T-helper 1 cell (primary cell): ENCODE measurements at regions not wholly inside any gene's neighbourhood (a gene's known extent, or its start where the extent isn't known, plus 50 kb on each side); places are given as distances from the start of the nearest gene placed in this dataset.

Experiments used
- DNase-seq, 5 donors: peaks; one replicate each; pipeline ENCODE4 v3.0.0-alpha.2; 2012 to 2020

DNA sequence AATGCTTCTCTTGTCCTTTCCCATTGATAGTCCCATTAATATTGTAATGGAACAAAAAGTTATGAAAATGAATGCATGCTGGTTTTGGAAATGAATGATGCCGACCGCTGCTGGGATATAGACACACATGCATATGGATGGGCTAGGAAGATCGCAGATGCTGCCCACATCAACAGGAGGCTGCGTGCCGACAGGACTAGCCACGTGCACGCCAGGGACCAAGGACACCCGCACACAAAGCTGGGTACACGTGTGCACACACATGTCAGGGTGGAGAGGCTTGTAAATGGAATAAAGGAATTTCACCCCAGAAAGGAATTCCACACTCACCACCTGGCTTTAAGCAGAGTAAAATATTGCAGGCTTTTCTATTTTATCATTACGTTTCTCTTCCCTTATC lies 153.8 kb upstream of the VASH1 start:
- no peak for DNase-seq

DNA sequence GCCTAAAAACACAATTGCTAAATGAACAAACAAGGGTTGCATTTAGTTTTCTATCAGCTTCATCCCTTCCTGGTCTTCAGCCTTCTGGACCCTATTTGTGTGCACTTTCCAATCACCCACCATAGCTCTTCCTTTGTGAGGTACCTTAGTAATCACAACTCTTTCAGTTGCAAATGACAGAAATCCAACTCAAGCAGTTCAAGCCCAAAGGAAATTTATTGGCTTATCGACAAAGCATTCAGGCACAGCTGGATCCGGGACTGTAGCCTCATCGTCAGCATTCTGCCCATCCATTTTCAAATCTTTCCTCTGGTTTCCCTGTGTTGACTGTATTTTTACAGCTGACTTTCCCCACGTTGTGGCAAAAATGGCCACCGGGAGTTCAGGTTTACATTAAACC lies 148.6 kb upstream of the VASH1 start:
- no peak for DNase-seq

DNA sequence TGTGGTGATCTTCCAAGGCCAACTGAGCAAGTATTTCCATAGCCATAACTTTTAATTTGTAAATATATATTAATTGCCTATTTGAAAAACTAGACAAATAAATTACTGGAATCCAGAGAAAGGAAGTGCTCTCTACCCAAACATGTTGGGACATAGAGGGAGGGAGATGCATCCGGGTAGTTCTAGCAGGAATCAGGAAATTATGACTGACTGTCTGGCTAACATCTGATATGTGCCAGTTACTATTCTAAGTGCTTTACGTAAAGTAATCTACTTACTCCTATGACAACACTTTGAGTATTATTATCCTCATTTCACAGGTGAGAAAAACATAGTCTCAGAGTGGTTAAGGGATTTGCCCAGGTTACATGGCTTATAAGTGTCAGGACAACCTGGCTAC lies 147.7 kb upstream of the VASH1 start:
- no peak for DNase-seq

DNA sequence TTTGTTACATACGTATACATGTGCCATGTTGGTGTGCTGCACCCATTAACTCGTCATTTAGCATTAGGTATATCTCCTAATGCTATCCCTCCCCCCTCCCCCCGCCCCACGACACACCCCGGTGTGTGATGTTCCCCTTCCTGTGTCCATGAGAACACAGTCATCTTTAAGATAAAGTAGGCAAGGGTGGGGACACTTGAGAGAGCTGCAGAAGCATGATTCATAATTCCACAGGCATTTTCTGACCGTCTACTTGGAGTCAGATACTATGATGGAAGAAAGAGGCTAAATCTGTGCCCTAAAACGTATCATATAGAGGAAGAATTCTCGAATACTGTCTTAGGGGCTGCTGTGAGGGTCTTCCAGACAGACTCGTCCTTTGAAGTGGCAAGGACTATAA lies 145.9 kb upstream of the VASH1 start:
- no peak for DNase-seq

DNA sequence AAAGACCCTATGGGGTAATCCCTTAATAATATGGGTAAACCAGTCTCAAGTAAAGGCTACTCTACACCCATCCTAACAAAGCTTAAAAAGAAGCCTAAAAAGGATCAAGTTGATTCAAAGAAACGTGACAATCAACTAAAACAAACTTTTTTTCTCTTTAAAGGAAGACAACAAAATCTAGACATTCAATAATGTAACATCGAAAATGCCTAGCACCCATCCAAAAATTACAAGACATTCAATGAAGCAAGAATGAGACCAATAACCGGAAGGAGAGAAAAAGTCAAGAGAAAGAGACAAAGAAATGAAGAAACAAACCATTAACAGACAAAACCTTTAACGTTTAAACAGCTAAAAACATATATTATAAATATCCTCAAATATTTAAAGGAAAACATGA lies 143.8 kb upstream of the VASH1 start:
- no peak for DNase-seq

DNA sequence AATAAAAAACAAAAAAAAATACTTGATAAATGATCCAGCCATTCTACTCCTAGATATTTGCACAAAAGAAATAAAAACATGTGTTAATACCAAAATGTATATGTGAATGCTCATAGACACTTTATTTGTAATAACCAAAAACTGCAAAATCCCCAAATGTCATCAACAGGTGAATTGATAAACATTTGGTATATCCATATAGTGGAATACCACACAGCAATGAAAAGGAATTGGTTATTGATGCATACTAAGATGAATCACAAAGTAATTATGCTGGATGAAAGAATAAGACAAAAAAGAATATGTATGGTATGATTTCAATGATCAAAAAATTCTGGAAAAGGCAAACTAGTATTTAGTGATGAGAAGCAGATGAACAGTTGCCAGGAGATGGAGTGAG lies 124.7 kb upstream of the VASH1 start:
- DNase-seq: no peak

DNA sequence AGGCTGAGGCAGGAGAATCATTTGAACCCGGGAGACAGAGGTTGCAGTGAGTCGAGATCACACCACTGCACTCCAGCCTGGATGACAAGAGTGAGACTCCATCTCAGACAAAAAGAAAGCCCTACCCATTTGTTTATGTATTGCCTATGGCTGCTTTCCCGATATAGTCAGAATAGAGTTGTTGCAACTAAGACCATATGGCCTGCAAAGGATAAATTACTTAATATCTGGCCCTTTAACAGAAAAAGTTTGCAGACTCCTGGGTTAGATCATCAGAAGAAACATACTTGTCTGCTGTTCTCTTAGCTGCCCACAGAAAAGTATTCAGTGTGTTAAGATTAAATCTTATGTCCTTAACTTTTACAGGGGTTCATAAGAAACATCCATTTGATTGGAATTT lies 122.4 kb upstream of the VASH1 start:
- DNase-seq: no peak

DNA sequence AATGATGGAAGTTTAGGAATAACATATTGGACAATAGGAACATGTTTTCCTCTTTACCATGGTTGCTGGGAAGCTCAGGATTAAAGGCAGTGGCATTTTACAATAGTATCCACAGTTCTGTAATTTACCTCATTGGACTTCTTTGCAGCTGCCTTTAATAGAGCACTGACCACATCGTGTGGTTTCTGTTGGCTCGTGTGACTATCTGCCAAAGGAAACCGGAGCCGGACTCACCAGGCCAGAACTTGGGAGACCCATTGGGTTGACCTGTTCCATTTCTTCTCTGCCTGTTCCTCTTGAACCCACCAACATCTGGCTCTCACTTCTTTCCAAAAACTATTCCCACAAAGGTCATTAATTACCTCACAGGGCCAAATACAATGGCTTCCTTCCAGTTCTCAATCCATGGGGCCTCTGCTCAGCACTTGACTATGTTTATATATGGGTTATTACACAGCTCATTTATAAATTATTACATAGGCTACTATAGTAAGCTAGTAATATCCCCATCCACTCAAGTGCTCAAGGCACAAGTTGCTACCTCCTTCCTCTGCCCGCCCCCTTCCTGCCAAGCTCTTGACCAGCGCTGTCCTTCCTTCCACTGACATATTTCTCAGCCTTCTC lies 121.5 kb upstream of the VASH1 start:
- no peak for DNase-seq

DNA sequence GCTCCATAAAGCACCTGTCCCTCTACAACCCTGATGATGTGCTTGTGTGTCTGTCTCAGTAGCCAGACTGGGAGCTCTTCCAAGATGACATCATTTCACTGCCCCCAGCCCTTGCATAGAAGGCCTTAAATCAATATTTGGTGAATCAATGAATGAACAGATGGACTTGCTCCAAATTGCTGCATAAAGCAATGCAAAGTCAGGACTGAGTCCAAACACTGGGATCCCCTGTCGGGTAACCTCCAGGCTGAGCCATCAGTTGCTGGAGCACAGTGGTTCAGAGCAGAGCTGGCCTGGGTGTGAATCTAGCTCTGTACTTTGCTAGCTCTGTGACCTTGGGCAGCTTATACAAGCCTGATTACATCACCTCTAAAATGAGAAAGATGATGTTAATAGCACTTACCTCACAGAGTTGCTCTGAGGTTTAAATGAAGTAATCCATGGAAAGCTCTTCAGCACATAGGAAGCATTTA lies 120.3 kb upstream of the VASH1 start:
- no peak for DNase-seq

DNA sequence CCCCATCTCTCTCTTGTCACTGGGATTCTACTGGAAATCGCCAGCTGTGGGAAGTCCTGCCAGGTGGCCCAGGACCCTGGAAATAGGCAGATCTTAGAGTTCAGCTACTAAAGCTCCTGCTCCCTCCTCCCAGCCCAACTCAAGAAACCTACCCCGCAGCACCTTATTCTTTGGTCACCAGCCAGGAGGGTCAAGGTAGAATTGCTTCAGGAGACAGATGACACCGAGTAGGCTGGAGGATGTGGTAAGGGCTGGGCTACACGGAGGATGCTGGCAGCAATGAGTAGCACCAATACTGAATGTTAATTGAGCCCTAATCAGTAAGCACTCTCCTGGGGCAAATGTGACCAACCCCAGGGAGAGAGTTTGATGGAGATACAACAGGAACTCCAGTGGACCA lies 119.7 kb upstream of the VASH1 start:
- DNase-seq: no peak

DNA sequence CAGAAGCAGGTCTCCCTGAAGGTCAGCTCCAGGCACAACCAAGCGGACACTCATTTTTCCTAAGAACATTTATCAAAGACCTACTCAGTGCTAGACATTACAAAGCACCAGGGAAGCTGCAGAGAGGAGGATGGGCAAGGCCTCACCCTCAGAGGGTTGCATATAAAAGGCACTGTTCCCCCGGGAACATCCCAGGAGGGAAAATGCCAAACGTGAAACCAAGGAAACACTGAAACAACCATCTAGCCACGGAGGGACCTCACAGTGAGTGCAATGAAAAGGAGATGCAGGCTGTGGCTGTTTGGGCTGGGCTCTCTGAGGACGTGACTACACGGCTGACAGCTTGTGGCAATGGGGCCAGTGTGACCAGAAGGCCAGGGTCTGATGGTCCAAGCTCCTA lies 117.4 kb upstream of the VASH1 start:
- no peak for DNase-seq

DNA sequence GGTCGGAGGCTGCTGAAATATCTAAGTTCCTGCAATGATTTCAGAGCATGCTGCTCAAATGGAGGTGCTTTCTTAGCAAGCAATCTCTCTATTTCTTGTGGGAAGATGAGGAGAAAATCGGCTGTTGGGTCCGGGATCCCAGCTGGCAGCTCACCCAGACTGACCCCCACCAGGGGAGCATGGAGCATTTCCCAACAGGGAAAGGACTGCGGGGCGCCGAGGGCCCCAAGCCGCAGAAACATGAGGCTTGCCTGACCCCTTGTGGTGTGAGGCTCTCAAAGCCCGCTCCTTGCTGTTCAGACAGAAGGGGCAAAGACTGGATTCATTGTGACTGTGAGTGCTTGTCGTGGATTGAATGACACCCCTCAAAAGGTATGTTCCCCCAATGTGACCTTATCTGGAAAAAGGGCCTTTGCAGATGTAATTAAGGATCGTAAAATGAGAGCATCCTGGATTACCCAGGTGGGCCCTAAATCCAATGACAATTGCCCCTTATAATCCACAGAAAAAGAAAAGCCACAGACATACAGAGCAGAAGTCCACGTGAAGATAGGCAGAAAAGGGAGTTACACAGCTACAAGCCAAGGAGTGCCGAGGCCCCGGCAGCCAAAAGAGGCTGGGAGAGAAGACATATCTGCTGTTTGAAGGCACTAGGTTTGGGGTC lies 116.3 kb upstream of the VASH1 start:
- no peak for DNase-seq

DNA sequence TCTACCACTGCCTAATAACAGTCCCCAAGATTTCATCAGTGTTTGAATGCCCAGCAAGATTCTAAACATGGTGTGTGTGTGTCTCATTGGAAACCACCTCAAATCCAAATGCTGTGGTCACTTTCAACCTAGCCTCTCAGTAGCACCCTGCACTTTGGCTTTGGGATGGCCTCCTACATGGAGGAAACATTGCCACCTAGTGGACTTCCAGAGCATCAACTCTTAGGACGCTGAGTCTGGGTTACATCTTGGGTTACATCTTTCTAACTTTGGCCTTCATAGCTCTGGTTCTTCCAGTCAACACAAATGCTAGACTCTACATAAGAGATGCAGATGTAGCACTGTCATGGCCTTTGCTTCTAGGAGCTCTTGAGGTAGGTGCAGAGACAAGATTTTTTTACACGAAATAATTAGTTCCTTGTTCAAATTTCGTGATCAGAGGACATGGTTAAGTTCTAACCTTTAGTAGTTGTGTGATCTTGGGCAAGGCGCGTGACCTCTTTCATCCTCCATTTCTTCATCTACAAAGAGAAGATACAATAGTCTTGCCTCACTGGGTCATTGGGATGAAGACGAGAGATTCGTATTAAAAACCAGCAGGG lies 113.5 kb upstream of the VASH1 start:
- DNase-seq: peak in 1 of 5 donors; percentile 22

DNA sequence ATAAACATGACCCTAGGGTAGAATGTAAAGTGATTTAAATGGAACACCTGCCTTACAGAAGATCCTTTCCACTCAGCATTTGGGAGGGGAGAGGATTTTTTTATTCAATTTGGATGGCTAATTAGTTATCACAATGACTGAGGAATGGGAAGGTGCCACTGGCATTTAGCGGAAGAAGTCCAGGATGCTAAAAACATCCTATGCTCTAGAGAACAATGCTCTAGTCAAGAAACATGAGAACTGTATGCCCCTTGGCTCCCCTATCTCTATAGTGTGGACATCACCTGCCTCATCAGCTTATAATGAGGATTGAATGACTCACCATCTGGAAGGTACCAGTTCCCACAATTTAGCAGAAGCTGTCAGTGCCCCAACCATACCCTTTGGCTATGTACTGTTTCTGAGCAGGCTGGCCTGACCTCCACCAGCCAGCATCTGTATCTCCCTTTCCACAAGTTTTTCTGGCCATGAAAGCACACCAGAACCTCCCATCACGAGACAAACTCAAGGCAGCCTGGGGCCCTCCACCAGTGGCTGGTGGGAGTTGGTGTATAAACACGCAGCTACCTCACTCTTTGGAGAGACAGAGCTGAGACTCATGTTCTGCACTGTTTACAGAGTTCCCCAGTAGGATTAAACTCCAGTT lies 109.7 kb upstream of the VASH1 start:
- DNase-seq: no peak

DNA sequence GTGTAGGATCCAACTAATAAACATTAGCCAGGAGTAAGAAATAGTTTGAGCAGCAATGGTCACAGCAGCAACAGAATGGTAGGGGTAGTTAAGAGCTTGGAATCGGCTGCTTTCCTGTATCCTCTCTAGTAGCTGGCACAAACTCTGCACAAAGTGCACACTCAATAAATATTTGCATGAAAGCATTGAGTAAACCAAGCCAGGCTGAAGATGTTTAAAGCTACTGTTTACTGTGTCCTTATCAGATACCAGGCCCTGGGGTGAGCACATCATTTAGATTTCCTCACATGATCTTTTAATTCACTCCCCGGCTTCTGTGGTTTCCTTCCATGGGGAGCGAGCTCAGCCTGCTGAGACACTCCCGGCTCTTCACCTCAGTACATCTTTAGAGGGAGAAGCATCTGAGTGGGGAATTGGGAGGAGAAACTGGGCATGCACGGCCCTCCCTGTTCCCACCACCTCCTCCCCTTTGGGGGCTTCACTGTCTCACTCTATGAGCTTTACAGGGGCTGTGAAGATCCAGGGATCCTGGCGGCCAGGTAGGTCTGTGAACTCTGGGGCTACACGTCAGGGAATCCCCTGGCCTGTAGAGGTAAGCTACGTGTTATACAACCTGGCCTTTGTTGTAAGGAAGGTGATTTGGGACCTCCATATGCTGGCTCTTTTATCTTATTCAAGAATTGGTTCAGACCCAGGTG lies 107.2 kb upstream of the VASH1 start:
- no peak for DNase-seq

DNA sequence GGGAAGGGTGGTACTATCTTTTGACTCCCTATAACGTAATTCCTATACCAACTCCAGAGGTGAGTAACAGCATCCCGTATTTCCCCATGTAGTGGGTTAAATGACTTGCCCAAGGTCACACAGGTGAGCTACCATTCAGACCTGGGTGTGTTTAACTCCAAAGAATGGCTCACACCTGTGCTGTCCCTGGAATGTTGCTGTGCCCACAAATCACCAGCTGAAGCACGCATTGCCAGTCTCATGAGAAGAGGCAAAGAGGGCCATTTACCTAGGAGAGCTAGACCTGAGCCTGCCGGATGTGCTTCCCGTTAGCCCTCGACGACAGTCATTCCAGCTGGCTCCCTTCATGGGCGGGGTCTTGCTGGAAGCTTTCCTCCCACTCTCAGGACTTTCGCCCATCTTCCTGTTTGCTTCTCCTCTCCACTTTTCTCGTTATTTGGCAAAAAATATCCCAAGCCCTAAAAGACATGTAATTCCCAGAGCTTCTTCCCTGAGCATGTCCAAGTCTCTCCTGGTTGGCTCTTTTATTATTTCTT lies 106.6 kb upstream of the VASH1 start:
- no peak for DNase-seq

DNA sequence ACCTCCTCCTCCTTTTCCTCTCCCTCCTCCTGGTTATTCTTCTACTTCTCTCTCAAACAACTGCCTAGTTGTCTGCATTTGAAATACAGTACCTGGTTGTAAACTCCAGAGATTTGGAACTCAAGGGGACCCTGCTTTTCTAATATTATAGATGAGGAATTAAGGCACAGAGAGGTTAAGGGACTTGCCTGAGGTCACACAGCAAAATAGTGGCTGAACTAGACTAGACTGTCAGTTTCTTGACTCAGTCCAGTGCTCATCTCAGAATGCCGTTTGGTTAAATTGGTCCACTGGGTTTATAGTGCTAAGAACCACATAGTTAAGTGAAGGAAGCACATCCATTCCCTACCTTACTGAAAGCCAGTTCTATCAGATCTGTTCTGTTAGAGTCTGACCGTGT lies 105.9 kb upstream of the VASH1 start:
- no peak for DNase-seq

DNA sequence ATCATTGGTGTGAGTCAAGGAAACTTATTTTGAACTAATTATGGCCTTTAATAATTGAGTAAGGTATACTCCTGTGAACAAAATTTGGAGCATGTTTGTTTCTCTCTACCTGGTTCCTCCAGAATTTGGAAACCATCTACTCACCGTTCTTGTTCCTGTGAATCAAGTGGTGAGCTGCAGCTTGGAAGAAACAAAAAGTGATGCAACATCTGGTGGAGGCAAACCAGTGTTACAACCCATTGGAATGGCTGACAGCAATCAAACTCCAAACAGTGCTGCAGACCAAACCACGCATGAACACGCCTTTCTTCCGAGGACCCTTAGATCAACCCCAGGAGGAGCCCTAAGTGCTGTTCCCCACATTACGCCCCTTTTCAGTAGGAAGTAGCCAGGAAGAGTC lies 104.7 kb upstream of the VASH1 start:
- no peak for DNase-seq

DNA sequence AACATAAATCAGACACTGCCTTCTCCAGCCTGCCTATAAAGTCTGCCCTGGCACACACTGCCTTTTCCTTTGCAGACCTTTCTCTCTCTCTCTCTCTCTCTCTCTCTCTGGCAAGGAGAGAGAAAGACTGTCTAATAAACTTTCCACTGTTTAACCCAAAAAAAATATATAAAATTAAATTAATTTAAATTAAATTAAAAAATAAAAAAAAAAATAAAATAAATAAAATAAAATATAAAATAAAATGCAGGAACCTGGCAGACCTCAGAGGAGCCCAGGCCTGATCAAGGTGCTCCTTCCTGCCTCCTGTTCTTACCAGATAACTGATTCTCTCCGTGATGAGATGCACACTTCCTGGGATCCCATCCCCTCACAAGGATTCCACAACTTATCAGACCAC lies 103.9 kb upstream of the VASH1 start:
- no peak for DNase-seq

DNA sequence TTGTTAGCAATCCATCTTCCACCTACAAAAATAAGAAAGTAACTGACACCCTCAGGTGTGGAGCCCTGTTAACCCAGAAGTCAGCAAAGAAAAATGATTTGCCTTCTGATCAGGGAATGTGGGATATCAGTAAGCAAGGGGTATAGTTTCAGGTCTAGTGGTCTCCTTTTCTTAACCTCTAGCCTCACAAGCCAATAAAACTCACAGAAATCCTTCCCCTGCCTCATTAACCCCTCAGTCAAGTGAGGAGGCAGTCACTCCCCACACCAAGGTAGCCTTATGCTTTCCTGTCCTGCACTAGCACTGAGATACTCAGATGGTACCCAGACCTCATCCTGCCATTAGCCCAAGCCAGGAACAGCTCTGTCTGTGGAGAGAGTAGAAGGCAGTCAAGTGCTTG lies 103.4 kb upstream of the VASH1 start:
- DNase-seq: no peak

DNA sequence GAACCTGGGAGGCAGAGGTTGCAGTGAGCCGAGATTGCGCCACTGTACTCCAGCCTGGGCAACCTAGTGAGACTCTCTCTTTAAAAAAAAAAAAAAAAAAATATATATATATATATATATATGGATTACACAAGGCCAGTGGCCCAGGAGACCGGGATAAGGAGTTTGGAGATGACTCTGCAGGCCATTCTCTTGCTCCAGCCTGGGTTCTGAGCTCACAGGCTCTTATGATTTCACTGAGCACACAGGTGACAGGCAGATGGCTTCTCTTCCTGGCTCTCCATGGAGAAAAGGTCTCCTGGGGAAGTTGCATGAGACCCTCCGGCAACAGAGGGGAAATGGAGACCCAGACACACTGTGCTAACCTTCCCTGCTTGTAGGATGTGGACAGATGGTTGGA lies 98.7 kb upstream of the VASH1 start:
- DNase-seq: no peak

DNA sequence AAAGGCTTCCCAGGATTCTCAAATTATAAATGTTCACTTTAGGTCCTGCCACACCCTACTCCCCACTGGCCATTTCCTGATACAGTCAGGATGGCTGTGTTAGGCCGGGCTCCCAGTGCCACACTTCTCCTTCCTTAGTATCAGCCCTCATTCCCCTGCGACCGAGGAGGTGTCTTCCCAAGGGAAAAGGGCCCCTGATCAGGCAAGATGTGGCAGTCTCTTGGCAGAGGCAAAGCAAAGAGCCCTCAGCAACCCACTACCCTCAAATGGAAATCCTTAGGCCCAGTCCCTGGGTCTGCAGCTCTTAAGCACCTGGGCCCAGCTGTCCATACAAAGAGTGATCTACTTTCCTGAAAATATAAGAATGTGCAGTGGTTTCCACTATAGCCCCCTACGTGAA lies 96.5 kb upstream of the VASH1 start:
- no peak for DNase-seq

DNA sequence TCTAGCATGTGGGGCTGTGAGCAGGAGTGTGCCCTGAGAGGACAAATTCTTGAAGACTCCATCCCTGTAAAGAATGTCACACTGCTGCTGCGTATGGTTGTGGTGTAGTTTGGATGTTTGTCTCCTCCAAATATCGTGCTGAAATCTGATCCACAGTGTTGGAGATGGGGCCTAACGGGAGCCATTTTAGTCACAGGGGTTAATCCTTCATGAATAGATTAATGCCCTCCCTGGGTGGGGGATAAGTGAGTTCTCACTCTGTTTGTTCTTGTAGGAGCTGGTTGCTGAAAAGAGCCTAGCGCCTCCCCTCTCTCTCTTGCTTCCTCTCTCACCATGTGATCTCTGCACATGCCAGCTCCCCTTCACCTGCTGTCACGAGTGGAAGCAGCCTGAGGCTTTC lies 94.5 kb upstream of the VASH1 start:
- no peak for DNase-seq
